ENCODE measurements at regions not wholly inside any gene's neighbourhood (a gene's known extent, or its start where the extent isn't known, plus 50 kb on each side); places are given as distances from the start of the nearest gene placed in this dataset.

- no peaks in the 10 kb centered on the region for H3K36me3 ChIP-seq (ENCODE audit: control insufficient read depth in 2 of 2, insufficient read depth in 1 of 2, low read length in 2 of 2)
- no peaks in the 10 kb centered on the region for H3K4me1 ChIP-seq (ENCODE audit: control insufficient read depth, insufficient read depth, low read length)
- no peak overlapping the region for H3K4me3 ChIP-seq (ENCODE audit: low read depth, low read length)
- no peak overlapping the region for H3K27ac ChIP-seq (ENCODE audit: extremely low read depth, low read depth, low read length)
- no peaks in the 10 kb centered on the region for H3K9me3 ChIP-seq (ENCODE audit: control insufficient read depth, insufficient read depth, low read depth, low read length)
- CTCF ChIA-PET, result no interaction called here
- POLR2A ChIA-PET, result no interaction called here
- TF ChIP-seq IKZF3 (tag by site-specific recombination; IDR thresholded peaks at IDR 0.05), result no peak
- TF ChIP-seq GFI1B (tag by site-specific recombination; IDR thresholded peaks at IDR 0.05), result no peak
- TF ChIP-seq ZBTB21 (tag by site-specific recombination; IDR thresholded peaks at IDR 0.05), result no peak
- no peak for TF ChIP-seq ZNF16 (tag by site-specific recombination; IDR thresholded peaks at IDR 0.05; ENCODE audit: low read depth)
- TF ChIP-seq ZBTB48 (tag by site-specific recombination; IDR thresholded peaks at IDR 0.05), result no peak
- TF ChIP-seq OVOL3 (tag by site-specific recombination; IDR thresholded peaks at IDR 0.05), result no peak
- TF ChIP-seq ZNF747 (tag by site-specific recombination; IDR thresholded peaks at IDR 0.05), result no peak
- TF ChIP-seq ZNF843 (tag by site-specific recombination; IDR thresholded peaks at IDR 0.05), result no peak
- TF ChIP-seq REPIN1 (tag by site-specific recombination; IDR thresholded peaks at IDR 0.05; ENCODE audit: low read depth), result no peak
- TF ChIP-seq ZBTB20 (tag by site-specific recombination; IDR thresholded peaks at IDR 0.05), result no peak
- TF ChIP-seq TRIM28 (IDR thresholded peaks at IDR 0.05; ENCODE audit: borderline replicate concordance, low read length), result no peak
- TF ChIP-seq ZNF626 (tag by site-specific recombination; IDR thresholded peaks at IDR 0.05), result no peak
- TF ChIP-seq ZBTB10 (tag by site-specific recombination; IDR thresholded peaks at IDR 0.05), result no peak
- TF ChIP-seq ZNF629 (tag by site-specific recombination; IDR thresholded peaks at IDR 0.05), result no peak
- no peak for TF ChIP-seq ZNF701 (tag by site-specific recombination; IDR thresholded peaks at IDR 0.05)
- TF ChIP-seq ZNF830 (tag by site-specific recombination; IDR thresholded peaks at IDR 0.05; ENCODE audit: low read depth), result no peak
- TF ChIP-seq RBAK (tag by site-specific recombination; IDR thresholded peaks at IDR 0.05), result no peak
- TF ChIP-seq ZNF510 (tag by site-specific recombination; IDR thresholded peaks at IDR 0.05; ENCODE audit: insufficient replicate concordance), result no peak
- TF ChIP-seq ZNF514 (tag by site-specific recombination; IDR thresholded peaks at IDR 0.05), result no peak
Observed at GRCh38 chr18:69143084-69143483, 257.6 kb upstream of the DOK6 start.

GRCh38 chr18:69152436-69152835 lies 248.3 kb upstream of the DOK6 start:
- ChIA-PET POLR2A (no interaction called here), CTCF (interaction anchor here (0.7 kb wide), 1 partner anchor 32 kb away, joined by 3 read pairs; no protein-coding TSS in a partner anchor)
- no peak overlapping the region for H3K4me3 ChIP-seq (ENCODE audit: low read depth, low read length)
- TF ChIP-seq ZFP3 (tag by site-specific recombination; IDR thresholded peaks at IDR 0.05; ENCODE audit: low read depth) (no peak), ZBTB20 (tag by site-specific recombination; IDR thresholded peaks at IDR 0.05) (no peak), ZNF704 (tag by site-specific recombination; IDR thresholded peaks at IDR 0.05) (no peak), ZNF510 (tag by site-specific recombination; IDR thresholded peaks at IDR 0.05; ENCODE audit: insufficient replicate concordance) (no peak), ZNF513 (tag by site-specific recombination; IDR thresholded peaks at IDR 0.05) (no peak), ZNF292 (tag by site-specific recombination; IDR thresholded peaks at IDR 0.05; ENCODE audit: borderline replicate concordance, low read depth) (no peak), KLF8 (tag by site-specific recombination; IDR thresholded peaks at IDR 0.05) (no peak), ELK4 (IDR thresholded peaks at IDR 0.05; ENCODE audit: borderline replicate concordance, low read depth, low read length) (no peak)
- no peaks in the 10 kb centered on the region for H3K4me1 ChIP-seq (ENCODE audit: control insufficient read depth, insufficient read depth, low read length)
- H3K9me3 ChIP-seq (ENCODE audit: control insufficient read depth, insufficient read depth, low read depth, low read length), result no peaks in the 10 kb centered on the region
- no peaks in the 10 kb centered on the region for H3K36me3 ChIP-seq (ENCODE audit: control insufficient read depth in 2 of 2, insufficient read depth in 1 of 2, low read length in 2 of 2)
- no peak overlapping the region for H3K27ac ChIP-seq (ENCODE audit: extremely low read depth, low read depth, low read length)
